ENCODE measurements at regions not wholly inside any gene's neighbourhood (a gene's known extent, or its start where the extent isn't known, plus 50 kb on each side); places are given as distances from the start of the nearest gene placed in this dataset.
"Not testable (repeated sequence)": the region's sequence is repeated elsewhere in the genome, so short reads cannot be mapped to it uniquely, and the experiment has no call there.

GRCh38 chr22:48425641-48426040, 1402.0 kb downstream of the BRD1 start:
- DNase-seq (ENCODE audit: low read depth, low spot score), result no peak

DNA sequence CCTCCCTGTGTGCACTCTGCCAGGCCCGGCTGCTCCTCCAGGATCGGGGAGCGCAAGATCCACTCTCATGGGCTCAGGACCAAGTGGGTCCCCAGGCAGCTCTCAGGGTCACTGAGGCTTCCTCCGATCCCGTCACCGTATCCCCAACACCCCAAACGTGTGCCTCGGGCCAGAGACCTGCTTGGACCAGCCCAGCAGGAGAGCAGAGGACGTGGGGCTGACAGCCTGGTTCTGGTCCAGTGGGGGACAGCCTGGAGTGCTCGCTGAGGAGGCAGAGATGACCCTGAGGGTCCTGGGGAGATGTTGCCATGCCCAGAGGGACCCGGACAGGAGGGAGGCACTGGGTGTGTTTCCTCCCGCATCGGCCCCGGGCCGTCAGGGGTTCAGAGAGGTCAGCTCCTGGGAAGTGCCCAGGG, 1402.6 kb downstream of the BRD1 start:
- DNase-seq (ENCODE audit: low read depth, low spot score), result no peak

- no peak for DNase-seq (ENCODE audit: low read depth, low spot score)
These were observed 1403.0 kb downstream of the BRD1 start for GRCh38 chr22:48424661-48425060.

- no peak for DNase-seq (ENCODE audit: low read depth, low spot score)
These were observed 1403.5 kb downstream of the BRD1 start for GRCh38 chr22:48424201-48424627.

- DNase-seq (ENCODE audit: low read depth, low spot score), result no peak
These were observed 1404.2 kb downstream of the BRD1 start for GRCh38 chr22:48423481-48423911.

GRCh38 chr22:48422900-48423480, 1404.7 kb downstream of the BRD1 start:
- DNase-seq (ENCODE audit: low read depth, low spot score), result no peak

DNA sequence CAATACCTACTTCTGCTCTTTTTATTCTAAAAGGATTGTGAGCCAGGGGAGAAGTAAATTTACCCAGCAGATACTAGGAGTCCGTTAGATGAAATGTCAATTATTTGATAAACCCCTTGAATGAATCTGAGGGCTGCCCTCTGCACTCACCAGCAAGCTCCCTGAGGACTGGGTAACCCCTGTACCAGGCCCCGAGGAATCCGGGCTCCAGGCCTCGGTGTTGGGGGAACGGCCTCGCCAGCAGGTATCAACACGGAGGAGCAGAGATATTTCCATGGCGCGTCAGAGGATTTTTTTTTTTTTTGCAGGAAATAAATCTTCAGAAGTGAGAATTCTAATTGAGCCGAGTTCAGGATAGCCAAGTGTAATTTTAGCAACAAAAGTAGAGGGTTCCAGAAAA, 1408.8 kb downstream of the BRD1 start:
- DNase-seq (ENCODE audit: low read depth, low spot score), result no peak

DNA sequence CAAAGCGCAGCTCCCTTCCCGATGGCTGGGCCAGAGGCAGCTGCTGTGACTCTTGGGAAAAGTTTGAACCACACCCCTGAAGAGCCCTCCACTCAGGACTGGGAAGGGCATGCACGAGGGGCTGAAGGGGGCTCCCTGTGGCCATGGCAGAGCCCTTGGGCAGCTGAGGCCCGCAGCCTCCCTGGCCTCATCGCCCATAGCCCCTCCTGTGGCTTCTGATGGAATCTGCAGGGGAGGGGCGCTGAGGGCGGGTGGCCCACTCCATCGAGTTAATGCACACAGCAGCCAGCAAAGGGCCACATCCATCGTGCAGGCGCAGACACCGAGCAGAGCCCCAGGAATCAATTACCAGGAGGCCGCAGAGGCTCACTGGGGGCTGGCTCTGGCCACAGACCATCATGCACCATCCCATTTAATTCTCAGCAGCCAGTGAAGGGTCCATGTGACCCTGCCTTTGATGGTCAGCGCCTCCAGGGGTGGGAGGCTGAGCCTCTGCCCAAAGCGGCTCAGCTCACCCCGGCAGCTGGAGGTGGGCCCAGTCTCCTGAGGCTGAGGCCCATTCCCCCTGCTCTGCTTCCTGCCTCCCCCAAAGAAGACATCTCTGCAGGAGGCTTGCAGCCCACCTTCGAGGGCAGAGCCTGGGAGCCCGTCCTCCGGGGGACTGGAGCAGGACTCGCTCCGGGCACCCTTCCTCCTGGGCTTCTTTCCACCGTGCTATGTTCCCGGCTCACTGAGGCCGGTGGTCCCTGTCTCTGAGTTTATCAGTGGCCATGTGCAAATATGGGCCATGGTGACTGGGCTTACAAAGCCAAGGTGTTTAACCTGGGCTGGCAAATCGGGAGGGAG, 1410.2 kb downstream of the BRD1 start:
- DNase-seq (ENCODE audit: low read depth, low spot score), result no peak

DNA sequence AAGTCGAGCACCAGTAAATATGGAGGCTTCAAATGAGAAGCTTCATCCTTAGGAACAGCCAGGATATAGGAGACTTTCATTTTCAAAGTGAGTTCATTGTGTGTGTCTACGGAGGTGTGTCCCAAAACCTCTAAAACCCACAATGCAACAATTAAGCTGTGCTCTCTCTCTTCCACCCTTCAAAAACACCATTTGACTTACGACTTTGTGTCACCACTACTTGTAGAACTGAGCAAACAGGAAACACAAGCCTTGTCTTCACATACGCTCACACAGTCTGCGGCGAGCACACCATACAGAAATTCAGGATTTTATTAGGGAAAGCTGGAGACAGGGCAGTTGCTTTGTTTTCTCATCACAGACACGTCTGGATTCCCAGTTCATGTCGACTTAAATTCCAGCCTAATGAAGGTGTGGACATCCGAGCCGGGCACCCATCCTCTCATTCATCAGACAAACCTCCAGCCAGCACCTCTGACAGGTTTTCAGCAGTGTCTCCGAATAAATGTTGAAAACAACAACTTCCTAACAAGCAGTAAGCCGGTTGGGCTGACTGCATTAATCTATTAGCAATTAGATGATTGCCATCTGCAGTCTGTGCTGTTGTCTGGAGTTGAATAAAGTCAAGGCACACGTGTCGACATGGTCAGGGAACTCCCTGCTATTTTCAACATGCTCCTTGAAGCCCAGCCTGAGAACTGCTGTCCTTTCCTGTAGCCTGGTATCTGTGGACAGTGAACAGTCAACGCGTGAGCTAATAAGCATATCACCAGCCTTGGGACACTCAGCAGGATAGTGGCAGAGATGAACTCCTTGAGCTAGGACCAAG, 1411.1 kb downstream of the BRD1 start:
- DNase-seq (ENCODE audit: low read depth, low spot score), result no peak

DNA sequence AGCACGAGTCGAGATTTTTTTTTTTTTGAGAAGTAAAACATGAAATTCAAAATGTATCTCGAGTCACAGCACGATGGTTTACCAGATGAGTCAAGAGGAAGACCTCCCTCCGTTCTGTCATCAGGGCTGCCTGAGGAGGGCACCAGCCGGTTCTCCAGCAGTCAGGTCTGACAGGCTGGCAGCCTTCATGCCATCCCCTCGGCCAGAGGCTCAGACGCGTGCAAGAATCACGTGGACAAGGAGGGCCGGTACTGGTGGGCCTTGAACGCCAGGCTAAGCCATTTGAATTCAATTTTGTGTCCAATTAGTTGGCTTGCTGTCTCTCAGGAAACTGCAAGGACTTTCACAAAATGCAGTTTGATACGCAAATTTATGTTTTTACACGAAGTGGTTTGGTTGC, 1412.2 kb downstream of the BRD1 start:
- DNase-seq (ENCODE audit: low read depth, low spot score), result no peak

GRCh38 chr22:48414651-48415050, 1413.0 kb downstream of the BRD1 start:
- DNase-seq (ENCODE audit: low read depth, low spot score), result no peak

DNA sequence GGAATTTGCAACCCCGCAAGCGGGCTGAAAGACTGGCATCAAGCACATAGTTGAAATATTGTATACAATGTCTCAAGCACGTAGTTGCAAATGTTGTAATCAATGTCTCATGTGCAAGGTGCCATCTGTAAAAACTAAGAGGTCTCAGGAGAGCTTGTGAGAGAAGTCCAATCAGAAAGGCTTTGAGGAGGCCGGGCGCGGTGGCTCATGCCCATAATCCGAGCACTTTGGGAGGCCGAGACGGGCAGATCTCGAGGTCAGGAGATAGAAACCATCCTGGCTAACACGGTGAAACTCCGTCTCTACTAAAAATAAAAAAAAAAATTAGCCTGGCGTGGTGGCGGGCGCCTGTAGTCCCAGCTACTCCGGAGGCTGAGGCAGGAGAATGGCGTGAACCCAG, 1414.7 kb downstream of the BRD1 start:
- not testable (repeated sequence) for DNase-seq (ENCODE audit: low read depth, low spot score)

GRCh38 chr22:48410536-48410935, 1417.1 kb downstream of the BRD1 start:
- DNase-seq (ENCODE audit: low read depth, low spot score), result no peak

GRCh38 chr22:48407256-48407955, 1420.3 kb downstream of the BRD1 start:
- DNase-seq (ENCODE audit: low read depth, low spot score), result no peak

GRCh38 chr22:48406161-48406560, 1421.5 kb downstream of the BRD1 start:
- no peak for DNase-seq (ENCODE audit: low read depth, low spot score)

- DNase-seq (ENCODE audit: low read depth, low spot score), result no peak
These were observed 1421.9 kb downstream of the BRD1 start for GRCh38 chr22:48405741-48406140.

DNA sequence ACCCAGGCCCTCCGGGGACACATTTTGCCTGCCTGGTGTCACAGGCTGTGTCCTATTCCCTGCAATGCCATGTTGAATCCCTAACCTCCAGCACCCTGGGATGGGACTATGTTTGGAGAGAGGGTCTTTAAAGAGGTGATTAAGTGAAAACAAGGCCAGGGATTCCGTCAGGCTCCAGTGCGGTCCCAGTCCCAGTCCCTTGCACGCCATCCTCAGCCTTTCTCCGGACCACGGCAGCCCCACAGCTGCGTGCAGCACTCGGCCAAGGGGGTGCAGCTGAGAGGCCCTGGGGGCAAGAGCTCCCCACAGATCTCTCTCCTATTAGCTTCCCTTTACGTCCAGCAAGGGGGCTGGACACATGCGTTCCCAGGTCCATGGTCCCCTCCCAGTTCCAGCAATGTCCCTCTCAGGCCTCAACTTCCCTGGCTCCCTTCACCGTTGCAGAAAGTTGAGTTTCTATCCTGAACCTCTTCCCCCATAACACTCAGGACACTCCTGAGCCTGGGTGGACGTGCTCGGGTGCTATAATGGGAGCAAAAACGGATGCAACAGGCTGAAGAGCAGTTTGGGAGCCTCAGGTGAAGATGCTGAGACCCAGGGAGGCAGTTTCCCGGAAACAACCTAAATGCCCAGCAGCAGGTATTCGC, 1422.7 kb downstream of the BRD1 start:
- no peak for DNase-seq (ENCODE audit: low read depth, low spot score)

- DNase-seq (ENCODE audit: low read depth, low spot score), result no peak
These were observed 1423.9 kb downstream of the BRD1 start for GRCh38 chr22:48403521-48404403.

- no peak for DNase-seq (ENCODE audit: low read depth, low spot score)
These were observed 1425.1 kb downstream of the BRD1 start for GRCh38 chr22:48402591-48403031.

- not testable (repeated sequence) for DNase-seq (ENCODE audit: low read depth, low spot score)
These were observed 1426.2 kb downstream of the BRD1 start for GRCh38 chr22:48401523-48401922.
